Sigmoid colon (tissue), 3 donors: ENCODE measurements at regions not wholly inside any gene's neighbourhood (a gene's known extent, or its start where the extent isn't known, plus 50 kb on each side); places are given as distances from the start of the nearest gene placed in this dataset.

Experiments
- POLR2A ChIP-seq, 2 donors: fragments of 450-650 bp; IDR thresholded peaks; one replicate each; pipeline ENCODE4 v1.6.1; 2016; ENCODE audit warnings: antibody characterized with exemption in 2 of 2, mild to moderate bottlenecking in 2 of 2, moderate library complexity in 2 of 2
- TF ChIP-seq, protein P1 (sequence below), 4 experiments: fragments of 450-650 bp in 3 of 4; fragments of 200-600 bp in 1 of 4; IDR thresholded peaks; one replicate each; pipeline ENCODE4 v1.5.1; 2016 to 2019; ENCODE audit warnings: antibody characterized with exemption in 4 of 4, mild to moderate bottlenecking in 3 of 4, moderate library complexity in 2 of 4

DNA sequence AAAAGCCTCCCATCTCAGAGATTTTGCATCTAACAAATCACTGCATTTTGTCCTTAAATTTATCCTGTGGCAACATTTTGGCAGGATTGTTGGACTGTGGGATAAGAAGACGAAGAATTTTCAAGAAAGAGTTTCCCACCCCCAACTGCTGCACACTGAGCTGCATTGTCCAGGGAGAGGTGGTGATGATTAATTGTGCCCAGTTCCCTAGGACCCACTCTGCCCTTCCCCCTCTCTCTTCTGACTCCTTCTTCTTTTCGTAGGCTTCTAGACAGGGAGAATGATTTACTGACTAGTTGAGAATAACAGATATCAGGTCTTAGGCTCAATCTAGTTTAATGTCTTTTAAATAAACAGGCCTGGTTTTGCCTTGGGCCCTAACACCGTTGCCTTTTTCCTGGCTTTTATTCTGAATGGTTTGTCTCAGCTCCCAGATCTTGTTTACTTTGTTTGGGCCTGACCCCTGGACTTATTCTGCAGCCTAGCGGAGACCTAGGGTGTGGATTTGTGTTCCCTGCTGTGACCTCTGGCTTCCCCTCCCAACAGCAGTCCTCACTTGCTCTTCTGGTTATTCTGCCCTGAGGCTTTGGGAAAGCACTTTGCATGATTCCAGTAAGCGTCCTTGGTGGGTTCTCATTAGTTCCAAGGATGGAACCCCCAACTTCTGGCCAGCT is 233.3 kb downstream of the INSIG2 start:
- TF ChIP-seq POLR2A (IDR thresholded peaks at IDR 0.05) = no peak
- TF ChIP-seq, protein P1, sequence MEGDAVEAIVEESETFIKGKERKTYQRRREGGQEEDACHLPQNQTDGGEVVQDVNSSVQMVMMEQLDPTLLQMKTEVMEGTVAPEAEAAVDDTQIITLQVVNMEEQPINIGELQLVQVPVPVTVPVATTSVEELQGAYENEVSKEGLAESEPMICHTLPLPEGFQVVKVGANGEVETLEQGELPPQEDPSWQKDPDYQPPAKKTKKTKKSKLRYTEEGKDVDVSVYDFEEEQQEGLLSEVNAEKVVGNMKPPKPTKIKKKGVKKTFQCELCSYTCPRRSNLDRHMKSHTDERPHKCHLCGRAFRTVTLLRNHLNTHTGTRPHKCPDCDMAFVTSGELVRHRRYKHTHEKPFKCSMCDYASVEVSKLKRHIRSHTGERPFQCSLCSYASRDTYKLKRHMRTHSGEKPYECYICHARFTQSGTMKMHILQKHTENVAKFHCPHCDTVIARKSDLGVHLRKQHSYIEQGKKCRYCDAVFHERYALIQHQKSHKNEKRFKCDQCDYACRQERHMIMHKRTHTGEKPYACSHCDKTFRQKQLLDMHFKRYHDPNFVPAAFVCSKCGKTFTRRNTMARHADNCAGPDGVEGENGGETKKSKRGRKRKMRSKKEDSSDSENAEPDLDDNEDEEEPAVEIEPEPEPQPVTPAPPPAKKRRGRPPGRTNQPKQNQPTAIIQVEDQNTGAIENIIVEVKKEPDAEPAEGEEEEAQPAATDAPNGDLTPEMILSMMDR (IDR thresholded peaks at IDR 0.05) = no peak
